ENCODE measurements at regions not wholly inside any gene's neighbourhood (a gene's known extent, or its start where the extent isn't known, plus 50 kb on each side); places are given as distances from the start of the nearest gene placed in this dataset.

DNA sequence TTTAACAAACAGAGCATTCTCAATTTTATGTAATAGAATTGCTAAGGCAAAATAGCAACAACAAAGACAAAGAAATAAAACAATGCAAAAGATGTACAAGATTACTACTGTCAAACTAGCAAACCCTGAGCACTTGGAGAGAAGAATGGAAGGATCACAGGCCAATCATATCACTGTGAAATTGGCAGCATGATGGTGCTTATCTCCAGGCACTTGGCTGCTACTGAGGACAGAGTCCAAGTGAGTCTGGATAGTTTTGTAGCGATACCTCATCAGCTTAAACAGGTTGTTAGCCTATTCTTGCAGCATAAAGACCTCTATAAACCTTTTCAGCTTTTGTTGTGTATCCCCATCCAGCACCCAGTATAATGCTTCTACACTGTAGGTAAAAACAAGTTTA lies 117.7 kb downstream of the C4orf33 start:
- TF ChIP-seq, protein P1, sequence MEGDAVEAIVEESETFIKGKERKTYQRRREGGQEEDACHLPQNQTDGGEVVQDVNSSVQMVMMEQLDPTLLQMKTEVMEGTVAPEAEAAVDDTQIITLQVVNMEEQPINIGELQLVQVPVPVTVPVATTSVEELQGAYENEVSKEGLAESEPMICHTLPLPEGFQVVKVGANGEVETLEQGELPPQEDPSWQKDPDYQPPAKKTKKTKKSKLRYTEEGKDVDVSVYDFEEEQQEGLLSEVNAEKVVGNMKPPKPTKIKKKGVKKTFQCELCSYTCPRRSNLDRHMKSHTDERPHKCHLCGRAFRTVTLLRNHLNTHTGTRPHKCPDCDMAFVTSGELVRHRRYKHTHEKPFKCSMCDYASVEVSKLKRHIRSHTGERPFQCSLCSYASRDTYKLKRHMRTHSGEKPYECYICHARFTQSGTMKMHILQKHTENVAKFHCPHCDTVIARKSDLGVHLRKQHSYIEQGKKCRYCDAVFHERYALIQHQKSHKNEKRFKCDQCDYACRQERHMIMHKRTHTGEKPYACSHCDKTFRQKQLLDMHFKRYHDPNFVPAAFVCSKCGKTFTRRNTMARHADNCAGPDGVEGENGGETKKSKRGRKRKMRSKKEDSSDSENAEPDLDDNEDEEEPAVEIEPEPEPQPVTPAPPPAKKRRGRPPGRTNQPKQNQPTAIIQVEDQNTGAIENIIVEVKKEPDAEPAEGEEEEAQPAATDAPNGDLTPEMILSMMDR (IDR thresholded peaks at IDR 0.05; ENCODE audit: extremely low read depth, missing control alignments), result no peak
- no peak for DNase-seq (ENCODE audit: low spot score)

DNA sequence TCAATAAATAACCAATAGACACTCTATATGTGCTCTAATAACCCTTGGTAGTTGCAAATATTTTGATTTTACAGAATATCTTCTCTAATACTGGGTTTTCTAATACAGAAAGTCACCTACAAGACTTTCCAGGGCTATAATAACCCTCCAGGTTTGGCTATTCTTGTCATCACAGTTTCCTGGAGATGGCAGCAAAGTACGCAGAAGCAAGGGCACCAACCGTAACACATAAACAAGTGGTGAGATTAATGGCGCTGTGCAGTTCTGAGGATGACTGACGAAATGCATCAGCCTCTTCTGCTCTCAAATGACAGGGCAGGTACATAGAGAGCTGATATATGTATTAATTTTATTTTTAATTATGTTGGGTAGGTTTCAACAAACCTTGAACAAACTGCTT lies 122.4 kb downstream of the C4orf33 start:
- TF ChIP-seq, protein P1 (IDR thresholded peaks at IDR 0.05; ENCODE audit: extremely low read depth, missing control alignments), result no peak
- no peak for DNase-seq (ENCODE audit: low spot score)

DNA sequence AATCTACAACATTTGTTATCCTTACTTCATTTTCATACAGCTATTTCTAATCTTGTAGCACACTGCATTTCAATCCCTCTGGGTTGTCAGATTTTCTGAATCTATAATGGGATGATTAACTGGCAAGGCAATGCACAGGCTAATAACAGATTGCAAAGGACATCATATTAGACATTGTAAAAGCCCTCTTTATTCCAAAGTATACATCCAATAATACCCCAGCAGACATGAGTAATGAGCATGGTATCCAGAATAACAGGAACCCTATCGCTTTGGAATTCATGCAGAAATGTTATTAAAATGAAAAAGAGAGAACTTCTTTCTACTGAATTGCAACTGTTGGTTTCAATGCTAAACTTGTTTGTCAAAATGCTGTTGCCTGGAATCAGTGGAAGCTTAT lies 122.9 kb downstream of the C4orf33 start:
- TF ChIP-seq, protein P1 (IDR thresholded peaks at IDR 0.05; ENCODE audit: extremely low read depth, missing control alignments), result no peak
- DNase-seq (ENCODE audit: low spot score), result no peak

DNA sequence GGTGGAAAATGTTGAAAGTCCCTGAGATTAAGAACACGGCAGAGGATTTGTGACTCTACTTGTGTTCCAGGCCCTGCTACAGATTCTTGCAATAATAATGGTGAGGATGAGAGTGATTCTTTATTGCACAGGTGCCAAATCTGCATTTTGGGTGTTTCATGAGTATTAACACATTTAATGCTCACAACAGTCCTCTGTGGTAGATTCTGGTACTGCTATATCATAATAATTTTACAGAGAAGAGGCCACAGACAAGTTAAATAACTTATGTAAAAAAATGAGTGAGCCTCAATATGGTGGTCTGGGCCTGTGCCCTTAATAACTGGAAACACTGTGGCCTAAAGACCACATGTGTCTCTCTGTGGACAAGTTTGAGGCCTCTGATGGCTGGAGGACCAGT lies 124.3 kb downstream of the C4orf33 start:
- TF ChIP-seq, protein P1 (IDR thresholded peaks at IDR 0.05; ENCODE audit: extremely low read depth, missing control alignments), result no peak
- DNase-seq (ENCODE audit: low spot score), result no peak

DNA sequence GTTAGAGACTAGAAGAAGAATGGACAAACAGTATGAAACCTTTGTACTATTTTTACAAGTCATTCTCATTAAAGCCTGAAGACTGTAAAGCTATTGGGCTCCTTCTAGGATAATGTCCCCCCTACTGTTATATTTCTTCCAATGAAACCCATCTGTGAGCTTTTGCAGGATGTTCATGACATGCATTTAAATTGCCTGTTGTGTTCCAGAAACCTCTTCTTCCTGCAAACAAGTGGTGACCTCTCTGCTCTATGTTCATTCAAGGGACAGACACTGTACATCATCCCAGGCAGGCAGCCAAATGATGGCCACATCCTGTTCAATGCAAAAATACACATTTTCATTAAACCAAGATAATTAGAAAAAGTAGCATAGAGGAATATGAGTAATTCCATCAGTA lies 128.0 kb downstream of the C4orf33 start:
- TF ChIP-seq, protein P1 (IDR thresholded peaks at IDR 0.05; ENCODE audit: extremely low read depth, missing control alignments), result no peak
- no peak for DNase-seq (ENCODE audit: low spot score)

DNA sequence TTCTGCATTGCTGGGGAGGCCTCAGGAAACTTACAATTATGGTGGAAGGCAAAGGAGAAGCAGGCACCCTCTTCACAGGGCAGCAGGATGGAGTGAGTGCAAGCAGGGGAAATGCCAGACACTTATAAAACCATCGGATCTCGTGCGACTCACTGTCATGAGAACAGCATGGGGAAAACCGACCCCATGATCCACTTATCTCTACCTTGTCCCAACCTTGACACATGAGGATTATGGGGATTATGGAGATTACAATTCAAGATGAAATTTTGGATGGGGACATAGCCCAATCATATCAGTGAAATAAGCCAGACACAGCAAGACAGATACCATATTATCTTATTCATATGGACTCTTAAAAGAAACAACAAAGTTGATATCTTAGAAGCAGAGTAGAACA lies 134.9 kb downstream of the C4orf33 start:
- DNase-seq (ENCODE audit: low spot score), result no peak
- TF ChIP-seq, protein P1 (IDR thresholded peaks at IDR 0.05; ENCODE audit: extremely low read depth, missing control alignments), result no peak

DNA sequence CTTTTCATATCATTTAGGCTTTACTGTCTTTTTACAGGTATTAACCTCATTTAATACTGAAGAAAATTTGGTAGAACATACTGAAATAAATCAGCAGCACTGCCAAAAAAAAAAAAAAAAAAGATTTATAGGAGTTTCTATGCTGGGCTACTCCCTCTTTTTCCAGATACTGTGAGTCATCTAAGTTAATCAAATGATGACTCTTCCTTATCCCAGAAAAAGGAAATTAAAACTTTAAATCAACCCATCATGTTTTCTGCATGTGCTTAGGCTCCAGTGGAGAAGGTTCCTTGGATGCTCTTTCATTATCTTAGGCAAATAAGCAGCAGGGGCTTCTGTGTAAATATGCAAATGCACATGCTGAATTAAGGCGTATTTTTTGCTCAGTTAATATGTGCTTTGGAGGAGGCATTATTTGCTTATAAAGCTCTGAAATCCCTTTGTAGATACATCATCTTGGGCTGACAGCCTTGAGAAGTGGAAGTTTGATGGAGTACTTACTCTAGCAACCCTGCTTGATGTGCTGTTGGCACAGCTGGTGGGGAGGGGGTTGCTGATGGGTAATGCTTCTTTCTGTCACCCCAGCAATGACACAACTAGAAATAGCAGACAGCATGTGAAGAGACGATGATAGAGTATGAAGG lies 136.1 kb downstream of the C4orf33 start:
- DNase-seq (ENCODE audit: low spot score), result no peak

More for the DNA sequence above, 136.1 kb downstream of the C4orf33 start:
- TF ChIP-seq, protein P1 (IDR thresholded peaks at IDR 0.05; ENCODE audit: extremely low read depth, missing control alignments), result no peak

All from GM20000 (cell line).